GM23338 (cell line): ENCODE measurements at regions not wholly inside any gene's neighbourhood (a gene's known extent, or its start where the extent isn't known, plus 50 kb on each side); places are given as distances from the start of the nearest gene placed in this dataset.

Experiments used
- ATAC-seq: fragments of 200-7000 bp; cut with Tn5 transposase; 3 replicates; pipeline ENCODE4 v1.9.1; 2020
- DNase-seq: peaks from one replicate; pipeline ENCODE4 v3.0.0-alpha.2; 2015; ENCODE audit warnings: low spot score
- H2AFZ ChIP-seq: fragments of 200-600 bp; sonication (generic); 2 replicates; pipeline ENCODE4 v1.8.0; 2016; ENCODE audit warnings: antibody characterized with exemption, mild to moderate bottlenecking, moderate library complexity
- H3F3A ChIP-seq: fragments of 200-600 bp; sonication (generic); replicated peaks from 2 replicates; pipeline ENCODE4 v1.8.0; 2017; ENCODE audit warnings: antibody characterized with exemption, mixed run types, low read depth
- H3K27ac ChIP-seq: fragments of 200-600 bp; sonication (generic); 2 replicates; pipeline ENCODE4 v1.6.1; 2016; ENCODE audit warnings: low read depth
- H3K27me3 ChIP-seq: fragments of 200-600 bp; sonication (generic); 2 replicates; pipeline ENCODE4 v1.8.0; 2016; ENCODE audit warnings: mild to moderate bottlenecking, mixed run types, moderate library complexity; ENCODE audit not compliant: insufficient read depth
- H3K36me3 ChIP-seq: fragments of 200-600 bp; sonication (generic); 2 replicates; pipeline ENCODE4 v1.8.0; 2016; ENCODE audit warnings: mild to moderate bottlenecking; ENCODE audit not compliant: insufficient read depth
- H3K4me1 ChIP-seq: fragments of 200-600 bp; sonication (generic); 2 replicates; pipeline ENCODE4 v1.8.0; 2016; ENCODE audit warnings: mild to moderate bottlenecking, moderate library complexity; ENCODE audit not compliant: insufficient read depth
- H3K4me2 ChIP-seq: fragments of 200-600 bp; sonication (generic); 2 replicates; pipeline ENCODE4 v1.7.1; 2017; ENCODE audit warnings: mixed run types
- H3K4me3 ChIP-seq: fragments of 200-600 bp; sonication (generic); 2 replicates; pipeline ENCODE4 v1.6.1; 2016; ENCODE audit warnings: mixed run types
- H3K79me2 ChIP-seq: fragments of 200-600 bp; sonication (generic); replicated peaks from 2 replicates; pipeline ENCODE4 v1.8.0; 2017; ENCODE audit warnings: mild to moderate bottlenecking; ENCODE audit not compliant: insufficient read depth
- H3K9me2 ChIP-seq: fragments of 200-600 bp; sonication (generic); 2 replicates; pipeline ENCODE4 v1.8.0; 2017; ENCODE audit not compliant: insufficient read depth
- H4K20me1 ChIP-seq: fragments of 200-600 bp; sonication (generic); replicated peaks from 2 replicates; pipeline ENCODE4 v1.8.0; 2017; ENCODE audit warnings: mild to moderate bottlenecking; ENCODE audit not compliant: insufficient read depth
- H3K27ac Mint-ChIP-seq: 2 replicates; pipeline ENCODE4 v1.8.0; 2020; ENCODE audit warnings: inconsistent platforms, mild to moderate bottlenecking, moderate library complexity, mixed read lengths
- H3K27me3 Mint-ChIP-seq: 3 replicates; pipeline ENCODE4 v1.8.0; 2022; ENCODE audit warnings: low read depth, mild to moderate bottlenecking, moderate library complexity, mixed read lengths, inconsistent platforms; ENCODE audit not compliant: insufficient read depth, poor library complexity
- H3K36me3 Mint-ChIP-seq: 3 replicates; pipeline ENCODE4 v1.8.0; 2021; ENCODE audit warnings: low read depth, mild to moderate bottlenecking, inconsistent platforms, moderate library complexity, mixed read lengths
- H3K4me1 Mint-ChIP-seq: 3 replicates; pipeline ENCODE4 v1.8.0; 2020; ENCODE audit warnings: mild to moderate bottlenecking, inconsistent platforms, mixed read lengths
- H3K4me3 Mint-ChIP-seq: 3 replicates; pipeline ENCODE4 v1.8.0; 2021; ENCODE audit warnings: moderate library complexity, mild to moderate bottlenecking, inconsistent platforms, mixed read lengths
- H3K9me3 Mint-ChIP-seq: 3 replicates; pipeline ENCODE4 v1.8.0; 2020; ENCODE audit warnings: moderate library complexity, mild to moderate bottlenecking, inconsistent platforms, mixed read lengths
- CREB1 ChIP-seq: fragments of 250-450 bp; sonication (Bioruptor Pico); IDR thresholded peaks from 2 replicates; pipeline ENCODE4 v1.5.0; 2020; ENCODE audit warnings: low read depth, mild to moderate bottlenecking, moderate library complexity
- CTCF ChIP-seq, 2 experiments: fragments of 200-600 bp in 1 of 2; sonication (generic) in 1 of 2; conservative IDR thresholded peaks; 2 replicates each; pipeline versions ENCODE4 v1.5.1 to v1.6.1; 2016 to 2017; ENCODE audit warnings: antibody characterized with exemption in 2 of 2, low read depth in 2 of 2, mild to moderate bottlenecking in 2 of 2, moderate library complexity in 1 of 2
- ETS1 ChIP-seq: IDR thresholded peaks from 2 replicates; pipeline ENCODE4 v1.6.1; 2016; ENCODE audit warnings: antibody characterized with exemption
- EZH2 ChIP-seq: fragments of 200-600 bp; sonication (generic); IDR thresholded peaks from one replicate; pipeline ENCODE4 v1.8.0; 2017; ENCODE audit warnings: antibody characterized with exemption, mild to moderate bottlenecking, low read depth; ENCODE audit not compliant: unreplicated experiment
- EZH2phosphoT487 ChIP-seq: fragments of 200-600 bp; sonication (generic); IDR thresholded peaks from one replicate; pipeline ENCODE4 v1.8.1; 2018; ENCODE audit warnings: antibody characterized with exemption; ENCODE audit not compliant: unreplicated experiment
- JUNB ChIP-seq: IDR thresholded peaks from one replicate; pipeline ENCODE4 v1.6.1; 2016; ENCODE audit warnings: antibody characterized with exemption; ENCODE audit not compliant: unreplicated experiment
- NANOG ChIP-seq: IDR thresholded peaks from 2 replicates; pipeline ENCODE4 v1.6.1; 2016; ENCODE audit warnings: antibody characterized with exemption, borderline replicate concordance
- POLR2AphosphoS5 ChIP-seq: IDR thresholded peaks from 2 replicates; pipeline ENCODE4 v1.6.1; 2016; ENCODE audit warnings: antibody characterized with exemption, low read depth
- REST ChIP-seq: IDR thresholded peaks from one replicate; pipeline ENCODE4 v1.6.1; 2018; ENCODE audit warnings: antibody characterized with exemption; ENCODE audit not compliant: unreplicated experiment
- STAT1 ChIP-seq: IDR thresholded peaks from one replicate; pipeline ENCODE4 v1.6.1; 2016; ENCODE audit warnings: antibody characterized with exemption; ENCODE audit not compliant: unreplicated experiment
- ZNF114 ChIP-seq: fragments of 250-450 bp; sonication (Bioruptor Pico); IDR thresholded peaks from 2 replicates; pipeline ENCODE4 v1.5.0; 2020; ENCODE audit warnings: mild to moderate bottlenecking, moderate library complexity
- ZNF331 ChIP-seq: fragments of 250-450 bp; sonication (Bioruptor Pico); IDR thresholded peaks from 2 replicates; pipeline ENCODE4 v1.5.0; 2020; ENCODE audit warnings: low read depth, mild to moderate bottlenecking, moderate library complexity
- ZNF462 ChIP-seq: fragments of 250-450 bp; sonication (Bioruptor Pico); IDR thresholded peaks from 2 replicates; pipeline ENCODE4 v1.5.0; 2020; ENCODE audit warnings: mild to moderate bottlenecking, moderate library complexity

- no peaks in the 10 kb centered on the region for H3F3A ChIP-seq
- H3K4me1 Mint-ChIP-seq: peaks cover 4% of the 10 kb centered on the region; the same call in 2 of the 3 replicates
- DNase-seq (no peak), ATAC-seq (no peak)
- no peaks in the 10 kb centered on the region; the same call in 2 of the 3 replicates for H3K9me3 Mint-ChIP-seq
- H3K27me3 ChIP-seq: no peaks in the 10 kb centered on the region
- H3K27ac ChIP-seq: no peak overlapping the region
- no peaks in the 10 kb centered on the region for H3K36me3 Mint-ChIP-seq
- H3K36me3 ChIP-seq: no peaks in the 10 kb centered on the region
- no peak overlapping the region for H3K4me2 ChIP-seq
- no peak overlapping the region for H2AFZ ChIP-seq
- TF ChIP-seq ETS1 (no peak), JUNB (no peak), EZH2phosphoT487 (no peak), ZNF331 (no peak), CREB1 (CRISPR knock-in tag) (no peak), ZNF114 (no peak), NANOG (no peak), REST (no peak), CTCF (conservative IDR thresholded peaks at IDR 0.05; ENCODE audit: low read depth in 2 of 2) (no peak), STAT1 (no peak), ZNF462 (CRISPR knock-in tag) (no peak), POLR2AphosphoS5 (no peak), EZH2 (no peak)
- no peak overlapping the region for H3K4me3 Mint-ChIP-seq
- no peaks in the 10 kb centered on the region for H4K20me1 ChIP-seq
- H3K79me2 ChIP-seq: no peaks in the 10 kb centered on the region
- H3K4me1 ChIP-seq: no peaks in the 10 kb centered on the region
- no peaks in the 10 kb centered on the region for H3K27me3 Mint-ChIP-seq
- H3K4me3 ChIP-seq: no peak overlapping the region
- H3K27ac Mint-ChIP-seq: no peak overlapping the region
- H3K9me2 ChIP-seq: no peaks in the 10 kb centered on the region
These were observed 68.6 kb upstream of the ACKR3 start for GRCh38 chr2:236501026-236501425.
